ENCODE measurements at regions not wholly inside any gene's neighbourhood (a gene's known extent, or its start where the extent isn't known, plus 50 kb on each side); places are given as distances from the start of the nearest gene placed in this dataset.

DNA sequence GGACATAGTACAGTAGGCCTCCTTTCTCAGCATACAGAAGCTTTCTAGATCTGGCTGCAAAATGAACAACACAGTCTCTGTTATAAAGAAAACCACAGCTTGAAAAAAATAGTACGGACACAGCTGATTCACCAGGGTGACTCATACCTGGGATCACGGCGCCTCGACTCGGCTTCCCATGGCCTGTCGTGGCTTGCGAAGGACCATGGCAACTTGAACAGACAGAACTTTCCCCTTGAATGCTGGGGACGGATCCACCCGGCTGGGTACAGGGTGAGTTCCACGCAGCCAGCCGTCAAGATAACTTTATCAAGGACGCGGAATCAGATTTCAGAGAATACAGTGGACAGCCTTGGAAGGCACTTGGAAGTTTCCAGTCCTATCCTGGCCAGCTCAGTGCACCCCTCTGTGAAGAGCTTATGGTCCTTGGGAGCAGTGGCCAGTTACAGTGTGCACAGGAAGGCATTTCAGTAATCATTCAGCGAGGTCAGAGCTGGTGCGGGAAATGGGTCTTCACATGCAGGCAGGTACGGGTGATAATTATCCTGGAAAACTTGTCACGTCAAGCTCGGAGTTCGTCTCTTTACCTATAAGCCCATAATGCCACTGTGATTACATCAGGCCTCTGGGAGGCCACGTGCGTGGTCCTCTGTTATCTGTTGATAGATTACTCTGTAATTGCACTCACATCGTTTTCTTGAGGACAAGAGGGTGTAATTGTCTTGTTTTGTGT, 57.9 kb upstream of the MAF start:
- DNase-seq: no peak

DNA sequence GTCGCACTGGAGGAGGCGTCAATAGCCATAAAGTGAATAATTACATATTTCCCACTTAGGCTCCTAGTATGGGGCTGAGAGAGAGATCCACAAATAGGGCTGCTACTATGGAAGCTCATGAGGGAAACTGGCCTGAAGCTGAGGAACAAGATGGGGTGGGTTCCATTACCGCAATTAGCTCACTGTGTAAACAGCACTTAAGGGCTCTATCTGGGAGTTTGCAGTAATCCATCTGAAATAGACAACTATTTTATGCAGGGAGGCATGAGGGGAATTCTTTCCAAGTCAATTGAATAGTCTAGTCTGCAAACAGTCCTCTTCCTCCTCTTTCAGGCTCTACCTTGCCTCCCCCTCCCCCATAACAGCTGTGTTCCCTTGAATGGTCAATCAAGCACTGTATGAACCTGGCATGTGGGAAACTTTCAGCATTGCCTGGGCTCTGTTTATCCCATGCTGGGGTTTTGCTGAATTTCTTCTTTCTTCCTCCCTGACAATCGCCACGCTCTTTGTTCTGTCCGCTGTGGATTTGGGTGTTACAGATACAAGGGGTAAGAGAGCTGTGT, 56.1 kb upstream of the MAF start:
- no peak for DNase-seq

DNA sequence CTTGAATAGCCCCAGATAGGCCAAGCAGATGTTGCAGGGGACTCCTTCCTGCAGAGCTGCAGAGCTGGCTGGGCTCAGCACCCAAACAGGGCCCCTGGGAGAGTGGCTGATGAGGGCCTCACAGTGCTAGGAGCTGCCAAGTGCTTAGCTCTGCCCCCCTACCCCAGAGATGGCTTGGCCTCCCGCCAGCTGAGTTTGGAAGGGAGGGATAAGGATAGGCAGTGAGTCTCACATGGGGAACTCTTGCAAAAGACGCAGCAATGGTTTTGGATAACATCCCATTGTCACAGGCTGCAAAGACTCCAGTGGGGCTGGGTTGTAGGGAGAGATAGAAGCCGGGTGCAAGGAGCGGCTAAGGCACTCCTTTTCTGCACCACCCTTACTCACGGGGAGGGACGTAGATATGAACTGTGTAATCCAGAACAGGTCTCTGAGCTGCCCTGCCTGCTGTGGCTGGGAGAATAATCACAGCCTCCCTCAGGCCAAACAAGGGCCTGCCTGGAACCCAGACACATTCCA, 52.9 kb upstream of the MAF start:
- peak; percentile 33 for DNase-seq

DNA sequence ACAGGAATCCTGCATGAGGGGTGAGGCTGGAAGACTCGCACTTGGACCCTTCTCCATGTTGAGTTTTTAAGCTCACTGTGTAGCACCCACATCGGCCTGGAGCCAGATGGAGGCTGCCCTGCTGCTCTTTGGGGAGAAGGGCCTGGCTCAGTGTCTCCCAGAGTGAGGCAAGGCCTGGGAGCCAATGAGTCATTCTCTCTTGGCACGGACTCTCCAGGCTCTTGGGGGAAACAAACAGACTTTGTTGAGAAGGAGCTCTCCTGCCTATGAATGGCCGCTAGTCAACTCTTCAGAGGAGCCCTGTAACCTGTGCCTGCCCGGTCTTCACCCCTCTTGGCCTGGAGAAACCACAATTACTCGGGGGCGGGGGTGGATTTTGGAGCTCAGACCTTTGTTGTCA, 50.8 kb upstream of the MAF start:
- DNase-seq: no peak

All from renal pelvis (tissue), 1 donor.